GM18511 (cell line): ENCODE measurements at regions not wholly inside any gene's neighbourhood (a gene's known extent, or its start where the extent isn't known, plus 50 kb on each side); places are given as distances from the start of the nearest gene placed in this dataset.

ENCODE experiments used
- ATAC-seq: cut with Tn5 transposase; IDR thresholded peaks from one replicate; pipeline ENCODE4 v1.9.1; 2021; ENCODE audit warnings: mild to moderate bottlenecking, moderate library complexity; ENCODE audit not compliant: unreplicated experiment

- no peak for ATAC-seq
Observed at GRCh38 chr5:161134956-161135355, 282.9 kb upstream of the ATP10B start.

GRCh38 chr5:161134083-161134482 is 282.1 kb upstream of the ATP10B start:
- no peak for ATAC-seq

- ATAC-seq: no peak
Observed at GRCh38 chr5:161115941-161116340, 263.9 kb upstream of the ATP10B start.

- no peak for ATAC-seq
Observed at GRCh38 chr5:161112371-161112770, 260.4 kb upstream of the ATP10B start.

- no peak for ATAC-seq
Observed at GRCh38 chr5:161105525-161105924, 253.5 kb upstream of the ATP10B start.

GRCh38 chr5:161098516-161098915 is 246.5 kb upstream of the ATP10B start:
- no peak for ATAC-seq

GRCh38 chr5:161096581-161096980 is 244.6 kb upstream of the ATP10B start:
- ATAC-seq: no peak

- ATAC-seq: no peak
Observed at GRCh38 chr5:161095953-161096352, 243.9 kb upstream of the ATP10B start.

- no peak for ATAC-seq
Observed at GRCh38 chr5:161094411-161094810, 242.4 kb upstream of the ATP10B start.

GRCh38 chr5:161093100-161093499 is 241.1 kb upstream of the ATP10B start:
- ATAC-seq: no peak

GRCh38 chr5:161089569-161089968 is 237.6 kb upstream of the ATP10B start:
- ATAC-seq: no peak

GRCh38 chr5:161086461-161086860 is 234.4 kb upstream of the ATP10B start:
- no peak for ATAC-seq

- ATAC-seq: no peak
Observed at GRCh38 chr5:161085056-161085455, 233.0 kb upstream of the ATP10B start.

- no peak for ATAC-seq
Observed at GRCh38 chr5:161084115-161084514, 232.1 kb upstream of the ATP10B start.

- ATAC-seq: no peak
Observed at GRCh38 chr5:161078793-161079192, 226.8 kb upstream of the ATP10B start.

GRCh38 chr5:161077936-161078545 is 226.0 kb upstream of the ATP10B start:
- peak; percentile 47 for ATAC-seq

- ATAC-seq: peak; percentile 52
Observed at GRCh38 chr5:161077496-161077895, 225.5 kb upstream of the ATP10B start.

GRCh38 chr5:161064781-161065180 is 212.8 kb upstream of the ATP10B start:
- no peak for ATAC-seq

- no peak for ATAC-seq
Observed at GRCh38 chr5:161064297-161064696, 212.3 kb upstream of the ATP10B start.

GRCh38 chr5:161058781-161059180 is 206.8 kb upstream of the ATP10B start:
- no peak for ATAC-seq

GRCh38 chr5:161051920-161052500 is 200.0 kb upstream of the ATP10B start:
- no peak for ATAC-seq

GRCh38 chr5:161047024-161047423 is 195.0 kb upstream of the ATP10B start:
- no peak for ATAC-seq

GRCh38 chr5:161042862-161043261 is 190.9 kb upstream of the ATP10B start:
- no peak for ATAC-seq
